Fibroblast of lung (primary cell): ENCODE measurements at regions not wholly inside any gene's neighbourhood (a gene's known extent, or its start where the extent isn't known, plus 50 kb on each side); places are given as distances from the start of the nearest gene placed in this dataset.

Experiments used
- EZH2 ChIP-seq: IDR thresholded peaks from 2 replicates; pipeline ENCODE4 v1.5.1; 2012; ENCODE audit warnings: low read length, control low read depth, mild to moderate bottlenecking; ENCODE audit errors: missing control alignments
- TF ChIP-seq, protein P1 (sequence below), 2 donors: IDR thresholded peaks in 1 of 2; conservative IDR thresholded peaks in 1 of 2; 1 replicate in 1 of 2; 2 replicates in 1 of 2; pipeline ENCODE4 v1.5.1; 2011 to 2012; ENCODE audit warnings: low read length in 2 of 2, control low read depth in 1 of 2, inconsistent platforms in 1 of 2, low read depth in 1 of 2, mild to moderate bottlenecking in 1 of 2

DNA sequence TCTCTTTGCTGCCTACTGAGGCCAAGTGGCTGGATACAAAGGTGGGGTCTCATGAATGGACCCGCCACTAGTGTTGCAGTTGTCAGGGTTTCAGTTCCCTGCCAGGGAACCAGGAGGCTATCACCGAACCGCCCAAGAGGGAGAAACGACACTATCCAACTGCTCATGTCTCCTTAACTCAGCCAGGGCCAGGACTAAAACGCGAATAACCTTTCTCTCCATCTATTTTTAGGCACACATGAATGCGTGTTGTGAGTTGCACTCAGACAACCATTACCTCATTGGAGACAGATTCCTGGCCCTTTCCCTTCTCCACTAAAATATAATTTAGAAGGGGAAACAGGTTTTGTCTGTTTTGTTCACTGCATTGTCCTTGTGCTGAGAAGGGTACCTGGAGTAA is 559.5 kb downstream of the SOCS6 start:
- TF ChIP-seq, protein P1, sequence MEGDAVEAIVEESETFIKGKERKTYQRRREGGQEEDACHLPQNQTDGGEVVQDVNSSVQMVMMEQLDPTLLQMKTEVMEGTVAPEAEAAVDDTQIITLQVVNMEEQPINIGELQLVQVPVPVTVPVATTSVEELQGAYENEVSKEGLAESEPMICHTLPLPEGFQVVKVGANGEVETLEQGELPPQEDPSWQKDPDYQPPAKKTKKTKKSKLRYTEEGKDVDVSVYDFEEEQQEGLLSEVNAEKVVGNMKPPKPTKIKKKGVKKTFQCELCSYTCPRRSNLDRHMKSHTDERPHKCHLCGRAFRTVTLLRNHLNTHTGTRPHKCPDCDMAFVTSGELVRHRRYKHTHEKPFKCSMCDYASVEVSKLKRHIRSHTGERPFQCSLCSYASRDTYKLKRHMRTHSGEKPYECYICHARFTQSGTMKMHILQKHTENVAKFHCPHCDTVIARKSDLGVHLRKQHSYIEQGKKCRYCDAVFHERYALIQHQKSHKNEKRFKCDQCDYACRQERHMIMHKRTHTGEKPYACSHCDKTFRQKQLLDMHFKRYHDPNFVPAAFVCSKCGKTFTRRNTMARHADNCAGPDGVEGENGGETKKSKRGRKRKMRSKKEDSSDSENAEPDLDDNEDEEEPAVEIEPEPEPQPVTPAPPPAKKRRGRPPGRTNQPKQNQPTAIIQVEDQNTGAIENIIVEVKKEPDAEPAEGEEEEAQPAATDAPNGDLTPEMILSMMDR (conservative IDR thresholded peaks at IDR 0.05 in 1 of 2, IDR thresholded peaks at IDR 0.05 in 1 of 2; ENCODE audit: low read depth in 1 of 2, low read length in 2 of 2), result no peak
- no peak for TF ChIP-seq EZH2
